RWPE1 (cell line): ENCODE measurements at regions not wholly inside any gene's neighbourhood (a gene's known extent, or its start where the extent isn't known, plus 50 kb on each side); places are given as distances from the start of the nearest gene placed in this dataset.
"Not testable (repeated sequence)": the region's sequence is repeated elsewhere in the genome, so short reads cannot be mapped to it uniquely, and the experiment has no call there.

Source experiments
- CTCF ChIA-PET: fragments of 350-600 bp; sonication (Branson Sonifier 250); formaldehyde crosslinking; extraction: SDS; loops from one replicate; lab custom pipeline; 2021; lab: Yijun Ruan, JAX
- POLR2A ChIA-PET: fragments of 400-600 bp; formaldehyde crosslinking; extraction: SDS; loops from one replicate; lab custom pipeline; 2020; ENCODE audit warnings: antibody characterized with exemption; ENCODE audit not compliant: low non-redundant PET; lab: Yijun Ruan, JAX
- DNase-seq: peaks from one replicate; pipeline ENCODE4 v3.0.0; 2012; ENCODE audit warnings: low spot score
- H3K27ac ChIP-seq: fragments of 450-650 bp; 2 replicates; pipeline ENCODE4 v1.5.1; 2017
- TF ChIP-seq, protein P1 (sequence below): fragments of 450-650 bp; conservative IDR thresholded peaks from 2 replicates; pipeline ENCODE4 v1.5.1; 2017; ENCODE audit warnings: low read depth, mild to moderate bottlenecking

DNA sequence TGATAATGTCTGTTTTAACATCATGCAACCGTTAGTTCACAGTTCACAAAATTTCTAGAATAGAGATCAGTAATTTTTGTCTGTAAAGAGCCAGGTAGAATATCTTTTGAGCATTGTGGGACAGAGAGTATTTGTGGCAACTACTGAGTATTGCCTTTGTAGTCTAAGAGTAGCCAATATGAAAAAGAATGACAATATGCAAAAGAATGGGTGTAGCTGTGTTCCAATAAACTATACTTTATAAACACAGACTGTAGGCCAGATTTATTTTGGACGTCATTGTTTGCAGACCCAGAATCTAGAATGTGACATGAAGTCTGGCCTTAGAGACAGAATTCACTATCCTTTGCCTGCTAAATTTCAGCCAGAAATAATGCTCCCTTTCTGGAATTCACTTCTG, 694.1 kb upstream of the MMS22L start:
- no peak overlapping the region for H3K27ac ChIP-seq
- POLR2A ChIA-PET: no interaction called here
- CTCF ChIA-PET: no interaction called here
- TF ChIP-seq, protein P1, sequence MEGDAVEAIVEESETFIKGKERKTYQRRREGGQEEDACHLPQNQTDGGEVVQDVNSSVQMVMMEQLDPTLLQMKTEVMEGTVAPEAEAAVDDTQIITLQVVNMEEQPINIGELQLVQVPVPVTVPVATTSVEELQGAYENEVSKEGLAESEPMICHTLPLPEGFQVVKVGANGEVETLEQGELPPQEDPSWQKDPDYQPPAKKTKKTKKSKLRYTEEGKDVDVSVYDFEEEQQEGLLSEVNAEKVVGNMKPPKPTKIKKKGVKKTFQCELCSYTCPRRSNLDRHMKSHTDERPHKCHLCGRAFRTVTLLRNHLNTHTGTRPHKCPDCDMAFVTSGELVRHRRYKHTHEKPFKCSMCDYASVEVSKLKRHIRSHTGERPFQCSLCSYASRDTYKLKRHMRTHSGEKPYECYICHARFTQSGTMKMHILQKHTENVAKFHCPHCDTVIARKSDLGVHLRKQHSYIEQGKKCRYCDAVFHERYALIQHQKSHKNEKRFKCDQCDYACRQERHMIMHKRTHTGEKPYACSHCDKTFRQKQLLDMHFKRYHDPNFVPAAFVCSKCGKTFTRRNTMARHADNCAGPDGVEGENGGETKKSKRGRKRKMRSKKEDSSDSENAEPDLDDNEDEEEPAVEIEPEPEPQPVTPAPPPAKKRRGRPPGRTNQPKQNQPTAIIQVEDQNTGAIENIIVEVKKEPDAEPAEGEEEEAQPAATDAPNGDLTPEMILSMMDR: no peak
- DNase-seq: no peak

DNA sequence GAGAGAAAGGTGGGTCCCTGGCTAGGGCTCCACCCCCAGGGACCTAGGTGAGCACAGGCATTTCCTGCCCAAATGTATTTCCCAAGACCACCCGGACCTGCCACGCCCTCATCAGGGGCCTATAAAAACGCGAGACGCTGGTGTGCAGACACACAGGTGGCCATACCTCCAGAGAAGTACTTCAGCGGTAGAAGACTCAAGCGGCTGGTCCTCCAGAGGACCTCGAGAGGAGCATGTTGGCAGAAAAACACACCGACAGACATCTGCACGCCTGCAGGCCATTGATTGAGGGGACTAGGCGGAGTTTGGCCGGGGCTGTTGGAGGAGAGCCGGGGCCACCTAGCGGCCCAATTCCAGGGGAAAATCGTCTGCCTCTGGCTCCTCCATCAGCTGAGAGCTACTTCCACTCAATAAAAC, 695.8 kb upstream of the MMS22L start:
- ChIA-PET CTCF (no interaction called here), POLR2A (no interaction called here)
- H3K27ac ChIP-seq: no peak overlapping the region
- TF ChIP-seq, protein P1: no peak
- DNase-seq: no peak

DNA sequence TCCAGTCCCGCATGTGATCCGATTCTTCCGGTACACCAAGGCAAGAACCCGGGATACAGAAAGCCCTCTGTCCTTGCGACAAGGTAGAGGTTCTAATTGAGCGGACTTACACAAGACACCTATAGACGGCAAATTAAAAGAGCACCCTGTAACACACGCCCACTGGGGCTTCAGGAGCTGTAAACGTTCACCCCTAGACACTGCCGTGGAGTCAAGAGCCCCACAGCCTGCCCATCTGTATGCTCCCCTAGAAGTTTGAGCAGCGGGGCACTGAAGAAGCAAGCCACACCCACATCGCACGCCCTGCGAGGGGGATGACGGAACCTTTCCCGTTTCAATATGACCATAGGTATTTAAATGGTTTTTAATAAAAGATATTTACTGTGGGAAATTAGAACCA, 696.3 kb upstream of the MMS22L start:
- CTCF ChIA-PET, POLR2A ChIA-PET, H3K27ac ChIP-seq, DNase-seq: not testable (repeated sequence)

DNA sequence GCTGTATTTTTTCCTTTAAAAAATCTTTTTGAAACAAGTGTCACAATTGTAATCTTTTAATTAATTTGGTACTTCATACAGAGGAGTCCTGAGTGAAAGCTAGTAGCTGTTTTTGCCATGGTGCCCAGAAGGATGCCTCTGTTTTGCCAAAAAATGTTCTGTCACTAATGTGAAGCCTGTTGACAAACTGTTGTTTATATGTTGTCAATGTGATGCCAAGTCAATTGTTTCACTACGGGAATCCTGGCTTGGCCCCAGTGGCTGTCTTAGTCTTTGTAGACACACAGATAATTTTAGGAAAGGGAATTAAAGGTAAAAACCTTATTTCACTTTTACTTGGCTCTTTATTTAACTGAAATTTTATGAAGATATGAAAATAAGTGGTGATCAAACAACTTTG, 706.4 kb upstream of the MMS22L start:
- TF ChIP-seq, protein P1: no peak
- ChIA-PET POLR2A (no interaction called here), CTCF (no interaction called here)
- H3K27ac ChIP-seq: no peak overlapping the region
- no peak for DNase-seq

DNA sequence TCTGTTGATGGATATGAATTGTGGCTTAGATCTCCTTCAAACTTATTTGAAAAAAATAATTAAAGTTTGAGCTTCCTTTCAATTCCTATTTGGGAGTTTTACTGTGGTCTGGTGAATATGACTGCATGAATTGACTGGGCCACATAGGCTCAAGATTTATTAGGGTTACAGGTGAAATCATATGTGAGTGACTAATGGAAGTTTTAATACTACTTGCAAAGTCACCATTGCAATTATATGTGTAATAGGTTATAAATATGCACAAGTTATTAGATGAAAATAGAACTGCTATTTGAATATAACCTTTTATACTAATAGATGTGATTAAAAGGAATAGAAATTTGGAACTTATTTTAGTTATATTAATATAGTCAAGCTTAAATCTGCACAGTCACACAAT, 712.1 kb upstream of the MMS22L start:
- TF ChIP-seq, protein P1: no peak
- no peak for DNase-seq
- H3K27ac ChIP-seq: no peak overlapping the region
- CTCF ChIA-PET: no interaction called here
- POLR2A ChIA-PET: no interaction called here

DNA sequence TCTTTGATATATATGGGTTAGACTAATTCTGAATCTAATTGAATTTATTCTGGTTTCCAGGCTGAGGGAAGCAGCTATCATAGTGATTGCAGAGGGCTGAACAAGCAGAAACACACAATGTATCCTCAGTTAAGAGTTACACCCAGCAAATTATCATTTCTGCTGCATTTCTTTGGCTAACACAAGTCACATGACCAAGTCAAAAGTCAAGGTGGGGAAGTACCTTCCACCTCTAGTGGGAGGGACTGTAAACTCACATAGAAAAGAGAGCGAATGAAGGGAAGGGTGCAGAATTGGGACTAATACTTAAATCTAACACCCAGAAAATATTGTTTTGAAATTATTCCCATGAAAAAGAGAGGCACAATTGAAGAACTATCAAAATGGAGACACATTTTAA, 719.7 kb upstream of the MMS22L start:
- ChIA-PET POLR2A (no interaction called here), CTCF (no interaction called here)
- H3K27ac ChIP-seq: no peak overlapping the region
- no peak for DNase-seq
- TF ChIP-seq, protein P1: no peak

DNA sequence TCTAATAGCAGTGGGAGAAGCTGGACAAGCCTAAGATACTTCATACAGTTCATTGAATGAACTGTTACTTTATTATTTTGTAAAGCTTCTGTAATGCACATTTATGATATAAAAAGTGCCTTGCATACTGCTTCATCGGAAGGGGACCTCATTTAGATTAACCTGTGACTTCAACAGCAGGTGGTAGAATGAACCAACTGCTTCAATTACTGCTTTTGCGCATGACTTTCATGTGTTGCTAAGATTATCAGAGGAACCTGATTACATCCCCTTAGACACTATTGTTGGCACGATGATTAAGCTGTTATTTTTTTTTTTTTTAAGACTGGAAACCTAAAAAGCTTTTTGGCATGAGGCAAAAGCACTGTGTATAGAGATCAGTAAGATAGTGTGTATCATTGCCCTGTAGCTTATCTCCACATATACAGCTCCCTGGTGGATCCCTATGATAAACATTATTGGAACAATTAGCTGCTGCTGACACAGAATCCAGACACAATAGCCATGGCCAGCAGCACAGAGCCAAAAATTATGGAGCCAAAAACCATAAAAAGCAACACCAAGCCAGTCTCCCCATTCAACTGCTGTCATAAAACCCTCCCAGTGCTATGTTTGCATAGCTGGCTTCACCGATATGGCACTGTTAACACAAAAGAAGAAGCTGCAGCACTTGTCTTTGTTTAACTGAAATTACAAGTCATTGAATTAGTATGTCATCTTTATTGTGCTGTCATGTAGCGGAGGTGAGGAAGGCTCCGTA, 731.6 kb upstream of the MMS22L start:
- no peak for DNase-seq
- ChIA-PET POLR2A (no interaction called here), CTCF (interaction anchor here (0.6 kb wide), 2 partner anchors 27 to 531 kb away, joined by 3 to 7 read pairs; no protein-coding TSS in a partner anchor)
- TF ChIP-seq, protein P1: no peak
- H3K27ac ChIP-seq: no peak overlapping the region
